ENCODE measurements at regions not wholly inside any gene's neighbourhood (a gene's known extent, or its start where the extent isn't known, plus 50 kb on each side); places are given as distances from the start of the nearest gene placed in this dataset.

GRCh38 chr2:220041447-220041846 is 414.0 kb downstream of the SLC4A3 start:
- TF ChIP-seq CTCF (IDR thresholded peaks at IDR 0.05; ENCODE audit: insufficient read depth, low read depth, low read length): no peak
- no peak for TF ChIP-seq EZH2 (IDR thresholded peaks at IDR 0.05; ENCODE audit: insufficient read depth, low read length)
